SK-N-DZ (cell line): ENCODE measurements at regions not wholly inside any gene's neighbourhood (a gene's known extent, or its start where the extent isn't known, plus 50 kb on each side); places are given as distances from the start of the nearest gene placed in this dataset.

Experiments used
- DNase-seq: peaks from one replicate; pipeline ENCODE4 v3.0.0-alpha.2; 2015; ENCODE audit warnings: low spot score

DNA sequence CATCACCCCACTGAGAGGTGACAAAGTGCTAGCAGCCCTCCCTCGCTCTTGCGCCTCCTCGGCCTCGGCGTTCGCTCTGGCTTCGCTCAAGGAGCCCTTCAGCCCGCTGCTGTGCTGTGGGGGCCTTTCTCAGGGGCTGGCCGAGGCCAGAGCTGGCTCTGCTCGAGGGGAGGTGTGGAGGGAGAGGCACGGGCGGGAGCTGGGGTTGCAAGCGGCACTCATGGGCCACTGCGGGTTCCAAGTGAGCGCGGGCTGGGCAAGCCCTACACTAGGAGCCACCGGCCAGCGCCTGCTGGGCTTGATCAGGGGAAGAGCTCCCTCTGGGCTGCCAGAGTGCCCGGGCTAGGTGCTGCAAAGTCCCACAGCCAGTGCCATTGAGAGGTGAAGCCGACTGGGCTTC lies 964.8 kb upstream of the GJE1 start:
- no peak for DNase-seq

DNA sequence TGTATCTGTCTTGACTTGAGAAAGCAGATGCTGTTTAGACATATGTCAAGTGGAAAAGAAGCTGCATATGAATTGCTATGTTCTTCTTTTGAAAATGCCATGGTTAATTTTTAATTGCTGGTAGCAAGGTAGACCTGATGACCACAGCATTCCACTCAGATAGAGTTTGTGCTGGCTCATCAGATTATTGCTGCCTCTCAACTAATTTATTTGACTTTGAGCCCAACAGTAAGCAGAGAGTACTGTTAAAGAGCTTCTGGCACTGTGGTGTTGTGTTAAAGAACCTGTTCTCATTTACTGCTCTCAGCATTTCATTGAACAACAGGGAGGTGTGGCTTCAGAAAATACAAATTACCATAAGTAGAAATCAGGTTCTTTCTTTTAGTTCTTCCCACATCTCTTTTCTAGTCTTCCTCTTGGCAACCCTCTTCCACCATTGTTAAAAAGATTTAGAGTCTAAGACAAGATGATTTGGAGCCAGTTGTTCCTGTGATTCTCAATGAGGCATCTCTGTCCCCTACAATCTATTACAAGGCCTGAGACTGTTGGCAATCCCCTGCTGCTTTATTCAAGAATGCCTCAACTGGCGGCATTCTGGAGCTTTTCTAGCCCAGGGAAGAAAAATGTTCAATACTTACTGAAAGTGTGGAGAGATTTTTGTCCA lies 967.6 kb upstream of the GJE1 start:
- DNase-seq, result no peak

DNA sequence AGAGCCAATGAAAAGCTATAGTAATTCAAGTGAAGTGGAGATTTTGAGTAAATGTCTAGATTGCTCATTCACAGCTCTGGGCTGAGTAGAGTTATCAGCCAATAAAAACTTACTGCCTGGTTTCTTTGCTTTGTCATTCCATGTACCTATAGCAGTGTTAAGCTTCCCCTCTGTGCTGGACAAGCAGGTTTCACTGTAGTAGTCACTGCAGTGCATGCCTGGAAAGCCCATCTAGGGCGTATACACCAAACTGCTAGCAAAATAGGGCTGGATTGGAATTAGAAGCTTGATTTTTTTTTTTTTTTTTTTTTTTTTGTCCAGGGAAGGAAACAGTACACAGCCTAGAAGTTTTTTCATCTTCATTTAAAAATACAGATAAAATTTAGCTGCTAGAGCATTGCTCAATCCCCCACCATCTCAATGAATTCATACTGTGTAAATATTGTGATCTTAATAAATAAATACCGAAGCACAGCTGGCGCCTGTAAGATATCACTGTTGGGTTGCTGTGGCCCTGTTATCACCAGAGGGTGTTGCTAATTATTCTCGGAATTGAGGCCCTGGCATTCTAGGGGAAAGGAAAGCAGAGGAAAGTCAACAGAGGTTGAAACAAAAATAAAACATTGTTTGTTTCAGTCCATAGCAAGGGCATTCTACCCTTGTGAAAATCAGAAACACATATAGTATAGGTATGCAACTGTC lies 968.5 kb upstream of the GJE1 start:
- no peak for DNase-seq

DNA sequence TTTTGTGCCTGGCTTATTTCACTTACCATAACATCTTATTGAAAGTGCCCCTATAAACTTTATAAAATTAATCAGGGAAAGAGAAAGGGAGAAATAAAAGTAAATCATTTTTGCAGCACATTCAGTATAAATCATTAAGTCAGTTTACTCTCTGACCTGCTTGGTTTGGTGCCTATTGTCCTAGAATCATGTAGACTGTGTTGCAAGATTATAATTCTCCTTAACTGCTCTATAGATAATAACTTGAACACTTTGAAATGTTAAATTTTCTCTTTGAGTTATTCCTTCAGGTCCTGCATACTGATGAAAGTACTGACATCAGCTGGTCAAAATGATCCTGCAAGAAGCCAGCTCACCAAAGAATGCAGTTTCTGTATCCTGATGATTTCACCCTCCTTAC lies 969.6 kb upstream of the GJE1 start:
- DNase-seq, result no peak

DNA sequence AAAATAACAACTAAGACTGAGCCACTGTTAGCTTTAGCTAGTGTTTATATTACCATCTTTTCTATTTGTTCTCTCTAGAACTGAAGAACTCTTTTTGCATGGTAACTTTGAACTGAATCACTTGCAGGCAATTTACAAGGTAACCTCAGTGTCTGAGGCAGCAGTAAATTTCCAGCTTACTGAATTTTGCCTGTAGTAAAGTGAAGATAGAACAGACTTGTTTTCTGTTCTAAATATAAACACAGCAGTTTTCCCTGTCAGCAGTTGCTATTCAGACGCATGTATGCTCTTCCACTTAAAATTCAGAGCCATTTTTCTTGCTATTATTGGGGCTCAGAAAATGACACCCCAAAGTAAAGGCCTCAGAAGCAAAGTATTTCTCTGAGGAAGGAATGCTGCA lies 974.0 kb upstream of the GJE1 start:
- DNase-seq, result no peak

DNA sequence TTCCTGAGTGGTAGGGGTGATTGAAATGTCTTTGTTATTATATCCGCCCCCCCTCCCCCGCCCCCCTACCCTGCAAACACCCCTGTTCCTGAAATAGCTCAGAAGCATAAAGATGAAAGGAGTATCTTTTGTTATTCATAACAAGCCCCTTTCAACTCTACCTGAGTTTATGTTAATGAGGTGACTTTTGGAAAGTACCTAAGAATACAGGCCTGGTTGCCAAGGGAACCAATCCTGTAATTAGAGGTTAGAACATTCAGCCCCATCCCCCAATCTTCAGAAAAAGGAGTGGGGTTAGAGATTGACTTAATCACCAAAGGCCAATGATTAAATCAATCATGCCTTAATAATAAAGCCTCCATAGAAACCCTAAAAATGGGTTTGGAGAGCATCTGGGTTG lies 979.2 kb upstream of the GJE1 start:
- DNase-seq, result no peak

DNA sequence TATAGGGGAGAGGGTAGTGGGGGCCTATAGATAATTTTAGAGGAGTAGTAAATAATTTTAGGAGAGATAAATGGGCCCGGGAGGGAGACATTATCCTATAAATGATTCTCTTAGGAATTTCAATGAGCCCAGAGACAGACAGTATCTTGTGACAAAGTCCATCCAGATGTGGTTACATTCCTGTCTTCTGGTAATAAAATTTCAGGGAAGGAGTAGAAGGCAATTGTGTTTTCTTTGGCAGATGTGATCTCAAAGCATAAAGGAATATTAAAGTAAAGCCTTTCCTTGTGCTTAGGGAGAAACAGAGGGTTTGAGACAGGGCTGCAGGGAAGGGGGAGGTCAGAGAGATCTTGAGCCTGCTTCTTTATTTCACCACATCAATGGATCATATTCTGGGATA lies 979.8 kb upstream of the GJE1 start:
- no peak for DNase-seq

DNA sequence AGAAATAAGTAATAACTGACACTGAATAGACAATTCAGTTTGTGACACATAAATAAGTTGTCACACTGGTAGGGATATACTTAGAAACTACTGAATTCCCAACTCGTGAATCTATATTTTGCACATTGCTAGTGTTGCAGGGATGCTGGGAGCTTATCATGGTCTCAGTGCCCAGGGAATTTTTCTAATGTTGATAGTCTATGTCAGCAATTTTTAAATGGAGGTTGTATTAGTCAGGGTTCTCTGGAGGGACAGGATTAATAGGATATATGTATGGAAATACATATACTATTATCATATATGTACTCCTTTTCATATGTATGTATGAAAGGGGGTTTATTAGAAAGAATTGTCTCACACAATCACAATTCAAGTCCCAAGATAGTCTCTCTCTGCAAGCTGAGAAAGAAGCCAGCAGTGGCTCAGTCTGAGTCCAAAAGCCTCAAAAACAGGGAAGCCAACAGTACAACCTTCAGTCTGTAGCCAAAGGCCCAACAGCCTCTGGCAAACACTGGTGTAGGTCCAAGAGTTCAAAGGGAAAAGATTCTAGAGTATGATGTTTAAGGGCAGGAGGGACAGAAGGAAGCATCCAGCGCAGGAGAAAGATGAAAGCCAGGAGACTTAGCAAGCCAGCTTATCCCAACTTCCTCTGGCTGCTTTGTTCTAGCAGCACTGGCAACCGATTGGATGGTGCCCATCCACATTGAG lies 980.9 kb upstream of the GJE1 start:
- no peak for DNase-seq

DNA sequence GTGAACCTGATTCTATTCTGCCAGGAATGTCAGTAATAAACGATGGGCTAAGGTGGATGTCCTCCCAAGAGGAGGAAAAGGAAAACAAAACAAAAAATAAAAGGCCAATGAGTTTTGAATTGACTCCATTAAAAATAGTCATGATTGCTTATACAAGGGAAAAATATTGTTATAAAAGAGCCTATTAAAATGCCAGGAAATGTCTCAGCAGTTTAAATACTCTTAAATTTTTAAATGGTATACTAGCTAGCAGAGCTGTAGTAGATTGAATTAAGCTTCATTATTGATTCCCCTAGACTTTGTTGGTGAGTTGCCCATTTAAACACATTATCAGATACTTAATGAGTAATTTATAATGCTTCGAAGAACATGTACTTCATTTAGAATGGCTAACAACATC lies 990.9 kb upstream of the GJE1 start:
- no peak for DNase-seq

DNA sequence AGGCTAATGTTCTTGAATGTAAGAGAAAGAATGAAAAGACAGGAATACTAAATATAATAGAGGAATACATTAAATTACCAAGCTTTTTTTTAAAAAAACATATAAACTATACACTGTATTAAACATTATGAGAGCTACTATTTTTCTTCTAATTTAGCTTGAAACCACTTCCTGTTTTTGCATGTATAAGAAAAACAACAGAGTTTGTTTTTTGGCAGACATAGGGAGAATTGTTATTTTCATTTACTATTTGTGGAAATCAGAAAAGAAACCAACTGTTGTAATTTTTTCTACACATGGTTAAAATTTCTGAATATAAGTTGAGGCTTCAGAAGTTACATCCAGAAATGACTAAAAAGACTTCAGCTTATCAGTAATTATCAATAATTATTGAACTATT lies 991.8 kb upstream of the GJE1 start:
- DNase-seq, result no peak

DNA sequence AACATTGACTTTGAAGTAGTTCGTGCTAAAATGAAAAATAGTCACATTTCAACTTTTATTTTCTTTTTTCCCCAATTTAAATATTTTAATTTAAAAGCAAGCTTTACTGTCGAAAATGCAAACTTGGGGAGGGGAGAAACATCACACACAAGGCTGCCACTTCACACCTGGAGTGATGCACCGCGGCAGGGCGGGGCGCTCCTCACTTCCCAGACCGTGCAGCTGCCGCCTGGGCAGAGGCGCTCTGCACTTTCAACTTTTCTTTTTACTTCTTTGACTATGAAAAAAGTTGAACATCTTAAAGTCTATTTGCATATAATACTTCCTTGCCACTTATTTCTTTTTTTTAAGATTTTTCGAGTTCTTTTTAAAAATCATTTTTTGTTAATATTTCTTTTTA lies 993.3 kb upstream of the GJE1 start:
- DNase-seq, result no peak

DNA sequence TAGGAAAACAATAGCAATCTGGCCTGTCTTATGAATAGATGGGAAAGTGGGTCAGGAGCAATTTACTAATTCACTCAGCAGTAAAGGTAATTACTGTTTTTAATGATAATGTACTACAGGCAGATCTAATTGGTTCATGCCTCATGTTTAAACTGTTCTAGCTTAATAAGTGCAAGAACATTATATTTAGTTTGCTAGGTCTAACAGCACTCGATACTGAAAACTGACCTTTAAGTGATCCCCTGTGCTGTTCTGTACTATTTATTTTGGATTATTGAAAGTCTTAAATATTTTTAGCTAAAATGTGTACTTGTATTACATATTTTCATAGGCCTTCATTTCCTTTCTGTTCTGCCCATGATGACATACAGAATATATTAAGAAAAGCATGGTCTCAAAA lies 998.0 kb upstream of the GJE1 start:
- DNase-seq, result no peak

DNA sequence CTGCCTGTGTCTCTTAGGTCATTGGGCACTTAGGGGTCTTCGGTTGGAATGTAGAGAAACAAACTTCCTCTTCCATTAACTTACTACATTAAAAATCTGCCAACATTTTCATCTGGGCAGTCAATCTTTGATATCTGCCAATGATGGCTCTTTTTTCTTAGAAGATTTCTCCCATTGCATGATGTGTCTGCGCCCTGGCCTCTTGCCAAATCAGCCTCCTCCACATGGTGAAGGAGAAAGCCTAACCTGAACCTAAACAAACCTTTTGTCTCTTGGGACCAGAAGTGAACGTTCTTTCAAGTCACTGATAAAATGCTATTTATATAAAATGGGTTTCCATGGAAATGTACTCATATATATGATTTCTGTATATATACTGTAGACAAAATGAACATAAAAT lies 998.9 kb upstream of the GJE1 start:
- DNase-seq, result no peak

DNA sequence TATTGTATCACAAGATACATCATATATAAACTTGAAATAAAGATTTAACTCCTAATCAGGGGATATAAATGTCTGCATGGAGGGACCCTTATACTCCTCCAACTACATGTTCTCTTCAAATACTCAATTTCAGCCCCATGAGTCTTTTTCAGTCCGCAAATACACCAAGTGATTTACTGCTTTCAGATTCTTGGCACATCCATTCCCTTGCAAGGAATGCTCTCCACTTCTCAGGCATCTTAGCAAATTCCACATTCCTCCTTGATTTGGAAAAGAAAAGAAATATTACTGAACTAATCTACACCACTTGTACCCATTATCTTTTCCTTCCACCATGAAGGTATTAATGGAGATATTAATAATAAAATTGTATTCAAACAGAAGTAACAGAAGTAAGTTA lies 999.4 kb upstream of the GJE1 start:
- DNase-seq, result no peak

DNA sequence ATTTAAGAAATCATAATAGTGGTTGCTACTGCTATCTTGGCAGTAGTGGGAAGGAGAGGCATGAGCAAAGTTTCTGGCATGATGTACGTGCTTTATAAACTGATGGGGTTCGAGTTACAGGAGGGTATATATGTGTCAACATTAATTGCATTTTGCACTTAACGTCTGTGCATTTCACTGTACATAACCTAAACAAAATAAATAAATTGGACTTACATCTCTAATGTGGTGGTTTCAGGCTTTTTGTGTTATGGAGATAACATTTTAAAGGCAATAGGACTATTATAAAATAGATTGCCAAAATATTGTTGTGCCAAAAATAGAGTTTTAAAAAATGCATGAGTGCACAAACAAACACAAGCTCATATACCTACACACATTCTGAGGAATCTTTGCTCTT lies 1001.1 kb upstream of the GJE1 start:
- DNase-seq, result no peak

DNA sequence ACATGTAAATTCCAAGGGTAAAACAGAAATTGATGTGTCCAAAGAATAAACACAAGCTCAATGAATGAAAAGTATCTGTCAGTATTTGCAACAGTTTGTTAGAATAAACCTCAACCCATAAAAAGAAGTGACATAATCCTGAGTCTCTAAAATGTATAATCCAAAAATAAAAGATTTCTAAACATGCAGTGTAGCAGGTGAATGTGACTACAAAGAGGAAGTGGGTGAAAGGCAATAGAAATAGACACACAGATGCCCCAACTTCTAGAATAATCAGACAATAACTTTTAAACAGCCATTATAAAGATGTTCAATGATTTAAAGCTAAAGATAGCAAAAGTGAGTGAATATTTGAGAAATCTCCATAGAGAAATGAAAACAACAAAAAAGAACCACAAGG lies 1009.2 kb upstream of the GJE1 start:
- DNase-seq, result no peak

DNA sequence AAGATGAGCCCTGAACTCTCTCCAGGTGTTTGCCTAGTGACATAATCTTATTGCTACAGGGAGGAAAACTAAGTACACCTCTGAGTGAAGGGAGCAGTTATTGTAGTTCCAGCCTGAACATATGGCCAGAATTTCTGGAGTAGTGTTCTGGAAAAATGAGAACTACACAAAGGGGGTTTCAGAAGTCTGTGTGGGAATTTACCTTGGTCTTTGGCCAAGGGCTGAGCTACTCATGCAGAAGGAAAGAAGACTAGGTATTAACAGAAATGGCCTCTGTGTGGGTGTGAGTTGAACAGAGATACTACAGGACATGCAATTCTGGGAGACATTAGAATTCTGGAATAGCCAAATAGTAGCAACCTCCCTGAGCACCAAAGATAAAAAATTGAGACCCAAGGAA lies 1009.7 kb upstream of the GJE1 start:
- no peak for DNase-seq

DNA sequence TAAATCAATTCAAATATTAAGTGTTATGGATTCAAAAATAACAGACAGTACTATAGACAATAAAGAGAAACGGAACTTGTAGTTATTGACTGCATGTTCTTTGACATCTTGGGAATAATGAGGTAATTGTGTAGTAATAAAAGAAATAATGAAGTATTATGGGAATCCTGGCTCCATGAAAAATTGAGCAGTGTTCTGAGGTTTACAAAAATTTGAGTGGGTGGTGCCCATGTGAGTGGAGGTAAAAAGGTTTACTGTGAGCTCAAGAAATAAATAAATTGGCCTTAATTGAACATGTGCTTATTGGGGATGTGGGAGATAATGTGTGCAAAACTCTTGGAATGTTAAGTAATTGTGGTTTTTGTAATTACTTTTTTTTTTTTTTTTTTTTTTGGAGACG lies 1013.7 kb upstream of the GJE1 start:
- DNase-seq, result no peak

DNA sequence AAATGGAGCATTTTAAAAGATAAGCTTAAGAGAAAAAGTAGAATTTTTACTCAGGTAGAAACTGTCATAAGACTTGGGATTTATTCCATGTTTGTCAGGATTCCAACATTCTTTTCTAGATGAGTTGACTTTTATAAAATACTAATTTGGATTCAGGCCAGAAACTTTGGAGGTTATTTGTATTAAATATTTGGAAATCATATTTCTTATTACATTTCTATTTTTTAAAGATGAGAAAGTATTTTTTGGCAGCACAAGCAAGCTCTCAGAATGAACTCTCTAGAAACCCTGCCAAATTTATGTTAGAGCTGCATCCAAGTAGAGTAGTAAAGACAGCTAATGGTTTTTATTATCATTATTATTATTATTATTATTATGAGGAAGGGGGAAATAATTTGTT lies 1014.9 kb upstream of the GJE1 start:
- no peak for DNase-seq

DNA sequence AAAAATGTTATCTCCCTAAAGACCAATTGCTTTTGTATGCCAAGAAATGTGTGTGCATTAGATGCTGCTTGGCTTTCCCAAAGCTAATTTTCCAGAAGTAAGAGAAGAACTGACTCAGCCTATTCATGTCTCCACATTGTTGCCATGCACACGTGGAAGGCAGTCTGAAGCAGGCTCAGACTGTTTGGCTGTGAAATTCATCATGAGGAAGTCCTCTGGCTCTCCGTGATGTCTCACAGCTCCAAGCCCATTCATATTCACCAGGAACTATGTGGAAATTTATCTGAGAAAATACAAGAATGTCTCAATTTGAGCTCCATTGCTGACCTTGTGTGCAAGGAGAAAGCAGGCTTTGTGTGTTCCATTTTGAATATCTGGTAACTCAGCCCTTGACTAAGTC lies 1022.2 kb upstream of the GJE1 start:
- no peak for DNase-seq

DNA sequence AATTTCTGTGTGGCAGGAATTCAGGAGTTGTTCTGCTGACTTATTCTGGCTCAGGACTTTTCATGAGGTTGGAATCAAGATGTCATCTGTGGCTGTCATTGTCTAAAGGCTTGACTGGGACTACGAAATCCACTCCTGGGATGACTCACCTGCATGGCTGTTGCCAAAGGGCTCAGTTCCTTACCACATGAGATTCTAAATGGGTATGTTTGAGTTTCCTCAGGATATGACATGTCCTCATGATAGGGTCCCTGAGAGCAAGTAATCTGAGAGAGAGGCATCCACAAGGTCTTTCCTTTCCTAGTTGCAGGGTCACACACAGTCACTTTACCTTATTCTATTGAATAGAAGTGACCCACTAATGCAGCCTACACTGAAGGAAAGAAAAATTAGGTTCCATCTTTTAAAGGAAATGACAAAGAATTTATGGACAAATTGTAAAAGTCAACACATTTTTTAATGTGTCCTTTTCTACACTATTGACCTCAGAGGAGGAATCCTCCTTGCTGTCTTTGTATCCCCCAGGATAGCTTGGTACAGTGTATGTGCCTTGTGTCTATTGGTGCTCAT lies 1025.0 kb upstream of the GJE1 start:
- no peak for DNase-seq

DNA sequence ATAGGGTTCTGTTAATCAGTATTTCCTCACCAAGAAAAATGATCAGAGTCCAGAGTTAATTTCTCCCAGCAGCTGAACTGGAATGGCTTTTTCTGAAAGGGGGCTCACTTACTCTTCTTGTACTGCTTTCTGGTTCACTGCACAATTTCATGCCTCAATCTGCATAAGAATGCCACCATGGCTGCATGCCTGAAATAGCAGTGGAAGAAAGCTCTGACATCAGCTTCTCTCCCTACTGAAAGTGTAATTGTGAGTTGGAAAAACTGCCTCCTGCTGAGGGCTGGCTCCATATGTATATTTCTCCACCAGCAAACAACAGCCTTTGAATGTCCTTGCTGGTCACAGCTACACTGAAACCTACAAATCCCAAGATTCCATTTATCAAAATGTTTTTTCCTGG lies 1027.2 kb upstream of the GJE1 start:
- DNase-seq, result no peak

DNA sequence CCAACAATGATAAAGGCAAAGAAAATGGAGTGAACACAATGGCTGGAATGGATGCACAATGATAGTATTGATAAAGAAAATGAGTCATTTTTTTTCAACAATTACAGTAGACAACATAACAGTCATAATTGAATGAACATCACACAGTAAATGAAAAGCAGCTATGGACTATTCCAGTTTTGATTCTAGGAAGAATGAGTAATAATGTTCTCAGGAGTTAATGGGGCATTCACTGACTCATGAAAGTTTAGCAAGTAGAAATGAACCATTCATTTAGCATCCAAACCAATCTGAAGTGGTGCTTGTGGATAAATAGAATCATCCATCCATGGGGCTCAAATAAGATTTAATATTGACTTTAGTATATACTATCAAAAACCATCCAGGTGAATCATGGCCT lies 1029.5 kb upstream of the GJE1 start:
- DNase-seq, result no peak
